Peyer's patch (tissue), 4 donors: ENCODE measurements at regions not wholly inside any gene's neighbourhood (a gene's known extent, or its start where the extent isn't known, plus 50 kb on each side); places are given as distances from the start of the nearest gene placed in this dataset.

Experiments
- POLR2A ChIP-seq, 2 donors: fragments of 450-650 bp; IDR thresholded peaks; one replicate each; pipeline ENCODE4 v1.5.1; 2017; ENCODE audit warnings: antibody characterized with exemption in 2 of 2, mild to moderate bottlenecking in 2 of 2, moderate library complexity in 2 of 2
- TF ChIP-seq, protein P1 (sequence below), 6 experiments: fragments of 450-650 bp in 4 of 6; fragments of 200-600 bp in 2 of 6; sonication (generic) in 1 of 6; IDR thresholded peaks; one replicate each; pipeline ENCODE4 v1.5.1; 2017 to 2019; ENCODE audit warnings: antibody characterized with exemption in 6 of 6, mild to moderate bottlenecking in 3 of 6, moderate library complexity in 1 of 6

DNA sequence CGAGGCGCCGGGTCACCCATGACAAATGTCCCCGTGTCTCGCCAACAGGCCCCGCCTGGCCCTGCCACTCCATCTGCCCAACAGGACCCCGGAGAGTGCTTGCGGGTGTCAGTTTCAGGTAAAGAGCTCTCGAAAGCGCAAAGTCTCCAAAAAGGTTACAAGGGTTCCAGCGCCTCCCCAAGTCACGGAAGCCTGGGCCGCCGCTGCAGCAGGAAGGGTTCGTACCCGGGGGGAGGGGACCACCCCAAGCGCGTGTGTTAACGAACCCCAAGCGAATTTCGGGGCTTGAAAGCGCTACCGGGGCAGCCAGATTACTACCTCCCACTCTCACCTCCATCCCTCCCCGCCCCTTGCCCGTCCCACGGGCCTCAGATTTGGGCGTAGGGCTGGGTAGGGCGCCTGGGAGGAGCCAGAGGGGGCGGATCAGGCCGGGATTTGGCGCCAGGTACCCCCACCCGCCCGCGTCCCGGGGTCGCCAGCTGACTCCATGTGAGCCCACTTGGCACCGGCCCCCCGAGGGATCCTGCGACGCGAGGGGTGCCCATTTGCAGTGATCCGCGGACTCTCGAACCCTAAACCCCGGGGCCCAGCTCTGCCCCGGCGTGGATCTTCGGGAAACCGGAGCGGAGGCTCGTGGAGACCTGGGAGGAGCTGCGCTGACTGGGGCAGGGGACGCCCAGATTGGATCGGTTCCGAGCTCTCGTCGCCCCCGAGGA lies 85.9 kb downstream of the NR2F2 start:
- TF ChIP-seq POLR2A (IDR thresholded peaks at IDR 0.05): no peak
- TF ChIP-seq, protein P1, sequence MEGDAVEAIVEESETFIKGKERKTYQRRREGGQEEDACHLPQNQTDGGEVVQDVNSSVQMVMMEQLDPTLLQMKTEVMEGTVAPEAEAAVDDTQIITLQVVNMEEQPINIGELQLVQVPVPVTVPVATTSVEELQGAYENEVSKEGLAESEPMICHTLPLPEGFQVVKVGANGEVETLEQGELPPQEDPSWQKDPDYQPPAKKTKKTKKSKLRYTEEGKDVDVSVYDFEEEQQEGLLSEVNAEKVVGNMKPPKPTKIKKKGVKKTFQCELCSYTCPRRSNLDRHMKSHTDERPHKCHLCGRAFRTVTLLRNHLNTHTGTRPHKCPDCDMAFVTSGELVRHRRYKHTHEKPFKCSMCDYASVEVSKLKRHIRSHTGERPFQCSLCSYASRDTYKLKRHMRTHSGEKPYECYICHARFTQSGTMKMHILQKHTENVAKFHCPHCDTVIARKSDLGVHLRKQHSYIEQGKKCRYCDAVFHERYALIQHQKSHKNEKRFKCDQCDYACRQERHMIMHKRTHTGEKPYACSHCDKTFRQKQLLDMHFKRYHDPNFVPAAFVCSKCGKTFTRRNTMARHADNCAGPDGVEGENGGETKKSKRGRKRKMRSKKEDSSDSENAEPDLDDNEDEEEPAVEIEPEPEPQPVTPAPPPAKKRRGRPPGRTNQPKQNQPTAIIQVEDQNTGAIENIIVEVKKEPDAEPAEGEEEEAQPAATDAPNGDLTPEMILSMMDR (IDR thresholded peaks at IDR 0.05): no peak
